ENCODE measurements at regions not wholly inside any gene's neighbourhood (a gene's known extent, or its start where the extent isn't known, plus 50 kb on each side); places are given as distances from the start of the nearest gene placed in this dataset.

- no peak overlapping the region for H3K27ac ChIP-seq (ENCODE audit: insufficient read depth, low read length)
- no peak overlapping the region for H4K5ac ChIP-seq (ENCODE audit: low read depth, low read length)
- H3K4me1 ChIP-seq (ENCODE audit: control insufficient read depth, insufficient read depth, low read length) = peaks cover 6% of the 10 kb centered on the region
- H3K36me3 ChIP-seq (ENCODE audit: control insufficient read depth, insufficient read depth, low read length) = no peaks in the 10 kb centered on the region
- no peak overlapping the region for H2AFZ ChIP-seq (replicated peaks; ENCODE audit: low read length, poor library complexity)
- DNase-seq (no peak), ATAC-seq (ENCODE audit: low read depth) (no peak)
- H2AK5ac ChIP-seq (ENCODE audit: low read depth, low read length) = no peak overlapping the region; the same call in 1 of the 2 replicates
- no peak overlapping the region for H3K9ac ChIP-seq (ENCODE audit: low read depth, low read length)
- CTCF ChIA-PET = no interaction called here
- intact Hi-C loops (cut with micrococcal nuclease) = no loop called here
- no peaks in the 10 kb centered on the region for H3K79me1 ChIP-seq (ENCODE audit: low read depth in 1 of 2, low read length in 2 of 2)
- H3K9me1 ChIP-seq (ENCODE audit: insufficient read depth, low read length) = peaks cover 5% of the 10 kb centered on the region
- H3K4me2 ChIP-seq (ENCODE audit: low read depth, low read length) = no peak overlapping the region
- H3K4ac ChIP-seq (ENCODE audit: low read depth, low read length) = no peak overlapping the region
- no peak overlapping the region for H3K56ac ChIP-seq (ENCODE audit: extremely low read depth, insufficient read depth, low read length)
- H4K20me1 ChIP-seq (ENCODE audit: insufficient read depth, low read length) = no peaks in the 10 kb centered on the region
- no peaks in the 10 kb centered on the region for H3K27me3 ChIP-seq (ENCODE audit: control insufficient read depth, insufficient read depth, low read length)
- dilution Hi-C loops (cut with HindIII; ENCODE audit: low sequenced_read_pairs, unreplicated experiment) = no loop called here
- in situ Hi-C loops (cut with MboI; ENCODE audit: low sequenced_read_pairs) = no loop called here
- H4K8ac ChIP-seq (ENCODE audit: low read depth in 2 of 2, low read length in 2 of 2) = no peak overlapping the region
- POLR2A ChIA-PET (ENCODE audit: unreplicated experiment) = no interaction called here
- H2BK20ac ChIP-seq (ENCODE audit: low read depth, low read length) = no peak overlapping the region
- H2AK9ac ChIP-seq (replicated peaks; ENCODE audit: low read depth, low read length, poor library complexity) = no peak overlapping the region
- no peak overlapping the region for H3K4me3 ChIP-seq (ENCODE audit: insufficient read depth, low read depth, low read length)
- no TSS peak for BruUV-seq (replicated peaks)
- no peak overlapping the region for H2BK15ac ChIP-seq (ENCODE audit: low read depth, low read length)
- no peak overlapping the region for H3K18ac ChIP-seq (ENCODE audit: low read depth, low read length)
- no peak for TF ChIP-seq CHD1 (IDR thresholded peaks at IDR 0.05; ENCODE audit: low read depth, low read length)
- no peak for TF ChIP-seq MAZ (IDR thresholded peaks at IDR 0.05; ENCODE audit: borderline replicate concordance, low read depth, low read length)
- TF ChIP-seq RFX5 (IDR thresholded peaks at IDR 0.05; ENCODE audit: low read depth, low read length) = no peak
- no peak for TF ChIP-seq CTCF (conservative IDR thresholded peaks at IDR 0.05; ENCODE audit: low read depth, low read length)
- TF ChIP-seq RAD21 (IDR thresholded peaks at IDR 0.05; ENCODE audit: low read length) = no peak
- TF ChIP-seq USF2 (IDR thresholded peaks at IDR 0.05; ENCODE audit: low read depth, low read length) = no peak
- TF ChIP-seq RCOR1 (IDR thresholded peaks at IDR 0.05; ENCODE audit: insufficient replicate concordance, low read length) = no peak
- no peak for TF ChIP-seq MAFK (IDR thresholded peaks at IDR 0.05; ENCODE audit: low read depth, low read length)
- TF ChIP-seq MXI1 (IDR thresholded peaks at IDR 0.05; ENCODE audit: borderline replicate concordance, low read depth, low read length) = no peak
- TF ChIP-seq ELK1 (IDR thresholded peaks at IDR 0.05; ENCODE audit: borderline replicate concordance, low read depth, low read length) = no peak
- TF ChIP-seq SMC3 (IDR thresholded peaks at IDR 0.05; ENCODE audit: low read depth, low read length) = no peak
- TF ChIP-seq POLR2A (IDR thresholded peaks at IDR 0.05; ENCODE audit: low read depth, low read length) = no peak
- TF ChIP-seq CEBPB (IDR thresholded peaks at IDR 0.05; ENCODE audit: low read depth, low read length) = no peak
- TF ChIP-seq BHLHE40 (IDR thresholded peaks at IDR 0.05; ENCODE audit: low read depth, low read length) = no peak
- TF ChIP-seq NFE2L2 (IDR thresholded peaks at IDR 0.05; ENCODE audit: low read depth, low read length) = no peak
- TF ChIP-seq FOS (IDR thresholded peaks at IDR 0.05; ENCODE audit: low read depth, low read length) = no peak
- H2BK120ac ChIP-seq (ENCODE audit: low read depth, low read length) = no peak overlapping the region
- no peak overlapping the region for H3K14ac ChIP-seq (replicated peaks; ENCODE audit: low read depth, low read length)
- no peak overlapping the region for H2BK5ac ChIP-seq (ENCODE audit: low read depth, low read length, poor library complexity, severe bottlenecking)
- peak overlapping the region; percentile 59; the same call in 1 of the 2 replicates for H3K23ac ChIP-seq (ENCODE audit: low read depth, low read length)
- H3K9me3 ChIP-seq (ENCODE audit: control insufficient read depth, insufficient read depth, low read length) = no peaks in the 10 kb centered on the region
- H4K91ac ChIP-seq (ENCODE audit: insufficient read depth, low read depth, low read length) = no peak overlapping the region
Observed at GRCh38 chr1:212233321-212233720, 51.9 kb upstream of the PPP2R5A start.
